OCI-LY7 (cell line): ENCODE measurements at regions not wholly inside any gene's neighbourhood (a gene's known extent, or its start where the extent isn't known, plus 50 kb on each side); places are given as distances from the start of the nearest gene placed in this dataset.
"Not testable (repeated sequence)": the region's sequence is repeated elsewhere in the genome, so short reads cannot be mapped to it uniquely, and the experiment has no call there.

Experiments
- BruUV-seq: library from RNA; stranded (reverse); fragments of 400-500 nt; replicated peaks from 2 replicates; lab custom pipeline; 2021; lab: Mats Ljungman, UMichigan
- CTCF ChIA-PET: fragments of 300-600 bp; sonication (Branson Sonifier 250); formaldehyde crosslinking; loops from one replicate; lab custom pipeline; 2022; ENCODE audit warnings: antibody characterized with exemption; ENCODE audit not compliant: unreplicated experiment; lab: Charles Lee
- POLR2A ChIA-PET: fragments of 300-600 bp; sonication (Branson Sonifier 250); formaldehyde crosslinking; loops from one replicate; lab custom pipeline; 2022; ENCODE audit warnings: antibody characterized with exemption; lab: Charles Lee
- DNase-seq: peaks from one replicate; pipeline ENCODE4 v3.0.0-alpha.2; 2015; ENCODE audit warnings: low spot score
- H2AFZ ChIP-seq: fragments of 200-600 bp; sonication (generic), shearing (Covaris generic); 2 replicates; pipeline ENCODE4 v1.6.1; 2014; ENCODE audit warnings: mild to moderate bottlenecking, antibody characterized with exemption, low read length, moderate library complexity
- H3K27ac ChIP-seq: fragments of 200-600 bp; sonication (generic); 2 replicates; pipeline ENCODE4 v1.5.1; 2014; ENCODE audit warnings: mixed run types, low read depth, mild to moderate bottlenecking, moderate library complexity, low read length, inconsistent platforms; ENCODE audit not compliant: poor library complexity, severe bottlenecking
- H3K36me3 ChIP-seq: fragments of 200-600 bp; sonication (generic); 2 replicates; pipeline ENCODE4 v1.6.1; 2014; ENCODE audit warnings: mild to moderate bottlenecking, antibody characterized with exemption, low read length, moderate library complexity, mixed read lengths; ENCODE audit not compliant: insufficient read depth
- H3K4me1 ChIP-seq: fragments of 200-600 bp; sonication (generic); 2 replicates; pipeline ENCODE4 v1.5.1; 2014; ENCODE audit warnings: mild to moderate bottlenecking, low read length; ENCODE audit not compliant: insufficient read depth, poor library complexity, severe bottlenecking
- H3K4me2 ChIP-seq: fragments of 200-600 bp; sonication (generic); 2 replicates; pipeline ENCODE4 v1.6.1; 2014; ENCODE audit warnings: mild to moderate bottlenecking, low read length
- H3K4me3 ChIP-seq: fragments of 200-600 bp; sonication (generic); 2 replicates; pipeline ENCODE4 v1.5.1; 2014; ENCODE audit warnings: mild to moderate bottlenecking, low read depth, low read length; ENCODE audit not compliant: poor library complexity, severe bottlenecking
- H3K79me2 ChIP-seq: fragments of 200-600 bp; sonication (generic); 2 replicates; pipeline ENCODE4 v1.6.1; 2016; ENCODE audit warnings: low read depth, mild to moderate bottlenecking, low read length, moderate library complexity, mixed read lengths; ENCODE audit not compliant: insufficient read depth
- H3K9me2 ChIP-seq: fragments of 200-600 bp; sonication (generic); 2 replicates; pipeline ENCODE4 v1.6.1; 2016; ENCODE audit warnings: mild to moderate bottlenecking, low read length, mixed read lengths; ENCODE audit not compliant: insufficient read depth
- H3K9me3 ChIP-seq: fragments of 200-600 bp; sonication (generic); 2 replicates; pipeline ENCODE4 v1.6.1; 2014; ENCODE audit warnings: mild to moderate bottlenecking, mixed run types, low read length, mixed read lengths
- H4K20me1 ChIP-seq: fragments of 200-600 bp; sonication (generic); 2 replicates; pipeline ENCODE4 v1.6.1; 2014; ENCODE audit warnings: mild to moderate bottlenecking, antibody characterized with exemption, low read length, moderate library complexity, mixed read lengths; ENCODE audit not compliant: insufficient read depth
- EZH2phosphoT487 ChIP-seq: fragments of 200-600 bp; sonication (generic); IDR thresholded peaks from 2 replicates; pipeline ENCODE4 v1.6.1; 2018; ENCODE audit warnings: low read depth, borderline replicate concordance, mild to moderate bottlenecking, mixed run types, antibody characterized with exemption, low read length, moderate library complexity, mixed read lengths
- intact Hi-C: fragments of 100-400 bp; cut with micrococcal nuclease; formaldehyde crosslinking; loops from one replicate; pipeline ENCODE4 v1.10.0; 2022; ENCODE audit not compliant: unreplicated experiment
- TF ChIP-seq, protein P1 (sequence below): fragments of 200-600 bp; sonication (generic); conservative IDR thresholded peaks from 2 replicates; pipeline ENCODE4 v1.5.1; 2014; ENCODE audit warnings: mild to moderate bottlenecking, antibody characterized with exemption, low read length, moderate library complexity, mixed read lengths

DNA sequence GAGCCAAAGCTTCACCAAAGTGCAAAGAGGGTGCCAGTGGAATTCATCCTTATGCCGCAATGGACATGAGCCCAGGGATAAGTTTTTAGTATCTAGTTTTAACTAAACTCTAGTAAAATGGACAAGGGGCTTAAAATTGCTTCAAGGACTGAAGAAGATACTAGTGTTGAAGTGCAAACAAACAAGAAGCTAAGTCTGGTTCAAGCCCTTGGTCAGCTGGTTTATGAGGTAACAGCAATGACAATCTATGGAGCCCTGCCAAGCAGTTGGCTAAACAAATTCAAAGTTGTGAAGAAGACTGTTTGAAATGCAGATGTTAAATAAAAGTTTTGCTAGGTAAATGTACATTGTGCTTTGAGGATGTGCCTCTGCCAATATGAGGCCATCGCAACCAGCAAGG lies 209.4 kb downstream of the KTN1 start:
- H4K20me1 ChIP-seq = no peaks in the 10 kb centered on the region
- H3K4me2 ChIP-seq = no peak overlapping the region
- H3K27ac ChIP-seq = no peak overlapping the region
- H3K9me3 ChIP-seq = no peaks in the 10 kb centered on the region
- no peaks in the 10 kb centered on the region for H3K9me2 ChIP-seq
- no peak for TF ChIP-seq EZH2phosphoT487
- TF ChIP-seq, protein P1, sequence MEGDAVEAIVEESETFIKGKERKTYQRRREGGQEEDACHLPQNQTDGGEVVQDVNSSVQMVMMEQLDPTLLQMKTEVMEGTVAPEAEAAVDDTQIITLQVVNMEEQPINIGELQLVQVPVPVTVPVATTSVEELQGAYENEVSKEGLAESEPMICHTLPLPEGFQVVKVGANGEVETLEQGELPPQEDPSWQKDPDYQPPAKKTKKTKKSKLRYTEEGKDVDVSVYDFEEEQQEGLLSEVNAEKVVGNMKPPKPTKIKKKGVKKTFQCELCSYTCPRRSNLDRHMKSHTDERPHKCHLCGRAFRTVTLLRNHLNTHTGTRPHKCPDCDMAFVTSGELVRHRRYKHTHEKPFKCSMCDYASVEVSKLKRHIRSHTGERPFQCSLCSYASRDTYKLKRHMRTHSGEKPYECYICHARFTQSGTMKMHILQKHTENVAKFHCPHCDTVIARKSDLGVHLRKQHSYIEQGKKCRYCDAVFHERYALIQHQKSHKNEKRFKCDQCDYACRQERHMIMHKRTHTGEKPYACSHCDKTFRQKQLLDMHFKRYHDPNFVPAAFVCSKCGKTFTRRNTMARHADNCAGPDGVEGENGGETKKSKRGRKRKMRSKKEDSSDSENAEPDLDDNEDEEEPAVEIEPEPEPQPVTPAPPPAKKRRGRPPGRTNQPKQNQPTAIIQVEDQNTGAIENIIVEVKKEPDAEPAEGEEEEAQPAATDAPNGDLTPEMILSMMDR = no peak
- DNase-seq = no peak
- H3K36me3 ChIP-seq = no peaks in the 10 kb centered on the region
- CTCF ChIA-PET = no interaction called here
- H3K4me3 ChIP-seq = no peak overlapping the region
- H2AFZ ChIP-seq = no peak overlapping the region
- no peaks in the 10 kb centered on the region for H3K79me2 ChIP-seq
- BruUV-seq = no TSS peak
- POLR2A ChIA-PET = interaction anchor here (1.0 kb wide), 1 partner anchor 13 kb away, joined by 3 read pairs; no protein-coding TSS in a partner anchor
- intact Hi-C loops = no loop called here
- H3K4me1 ChIP-seq = no peaks in the 10 kb centered on the region

DNA sequence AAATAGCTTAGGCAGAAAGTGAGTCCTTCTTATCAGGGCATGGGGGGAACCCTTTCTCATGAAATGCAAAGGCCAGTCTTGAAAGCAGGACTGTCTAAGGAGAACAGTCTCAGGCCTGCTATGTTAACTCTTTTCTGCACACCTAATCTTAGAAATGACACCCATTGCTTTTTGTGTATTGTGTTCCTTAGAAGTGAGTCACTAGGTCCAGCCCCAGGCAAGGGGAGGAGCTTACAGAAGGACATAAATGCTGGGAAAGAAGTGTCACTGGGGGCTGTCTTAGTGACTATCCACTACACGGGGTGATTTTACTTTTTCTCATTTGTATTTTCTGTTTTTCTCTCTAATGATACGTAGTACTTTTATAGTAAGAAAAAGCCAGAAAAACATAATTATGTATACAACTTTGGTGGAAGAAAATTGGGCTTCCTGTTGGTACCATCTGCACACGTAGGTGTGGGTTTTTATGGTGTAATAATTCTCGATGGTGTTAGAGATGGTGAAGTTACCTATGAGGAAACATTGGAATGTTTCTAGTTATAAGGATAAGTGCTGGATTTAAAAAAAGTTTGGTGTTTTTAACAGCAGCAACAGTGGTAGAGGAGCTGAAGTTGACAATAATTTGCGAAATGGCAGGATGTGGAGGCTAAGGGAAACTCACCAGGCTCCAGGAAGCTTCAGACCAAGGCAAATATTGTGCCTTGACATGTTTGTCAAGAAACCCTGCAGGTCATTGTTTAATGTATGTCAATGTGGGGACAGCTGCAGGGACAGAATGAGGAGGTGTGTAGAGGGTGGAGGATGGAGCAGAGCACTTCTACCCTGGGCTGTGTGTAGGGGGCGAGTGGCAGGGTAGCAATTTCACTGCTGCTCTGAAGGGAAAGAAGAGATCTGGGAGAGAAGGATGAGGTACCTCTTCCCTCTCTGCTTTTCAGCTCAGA lies 214.9 kb downstream of the KTN1 start:
- no peak for DNase-seq
- no peak overlapping the region for H3K4me2 ChIP-seq
- H3K36me3 ChIP-seq = no peaks in the 10 kb centered on the region
- H3K79me2 ChIP-seq = no peaks in the 10 kb centered on the region
- H2AFZ ChIP-seq = no peak overlapping the region
- TF ChIP-seq EZH2phosphoT487 = no peak
- TF ChIP-seq, protein P1 = no peak
- no peaks in the 10 kb centered on the region for H3K4me1 ChIP-seq
- no peaks in the 10 kb centered on the region for H3K9me2 ChIP-seq
- no peaks in the 10 kb centered on the region for H4K20me1 ChIP-seq
- no TSS peak for BruUV-seq
- no peak overlapping the region for H3K27ac ChIP-seq
- POLR2A ChIA-PET = interaction anchor here (0.7 kb wide), 1 partner anchor 29 kb away, joined by 3 read pairs; no protein-coding TSS in a partner anchor
- intact Hi-C loops = no loop called here
- H3K4me3 ChIP-seq = no peak overlapping the region
- H3K9me3 ChIP-seq = no peaks in the 10 kb centered on the region
- CTCF ChIA-PET = no interaction called here

DNA sequence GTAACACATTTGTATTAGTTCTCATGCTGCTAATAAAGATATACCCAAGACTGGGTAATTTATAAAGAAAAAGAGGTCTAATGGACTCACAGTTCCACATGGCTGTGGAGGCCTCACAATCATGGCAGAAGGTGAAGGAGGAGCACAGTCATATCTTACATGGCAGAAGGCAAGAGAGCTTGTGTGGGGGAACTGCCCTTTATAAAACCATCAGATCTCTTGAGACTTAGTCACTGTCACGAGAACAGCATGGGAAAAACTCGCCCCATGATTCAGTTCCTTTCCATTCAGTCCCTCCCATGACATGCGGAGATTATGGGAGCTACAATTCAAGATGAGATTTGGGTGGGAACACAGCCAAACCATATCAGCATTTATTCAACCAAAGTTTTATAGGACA lies 216.5 kb downstream of the KTN1 start:
- H3K27ac ChIP-seq, H3K79me2 ChIP-seq, H3K4me2 ChIP-seq, intact Hi-C loops, H3K9me2 ChIP-seq, POLR2A ChIA-PET, H4K20me1 ChIP-seq, H3K36me3 ChIP-seq, H3K9me3 ChIP-seq, CTCF ChIA-PET, BruUV-seq, H3K4me3 ChIP-seq, DNase-seq, H3K4me1 ChIP-seq, H2AFZ ChIP-seq: not testable (repeated sequence)
